ENCODE measurements at regions not wholly inside any gene's neighbourhood (a gene's known extent, or its start where the extent isn't known, plus 50 kb on each side); places are given as distances from the start of the nearest gene placed in this dataset.
"Not testable (repeated sequence)": the region's sequence is repeated elsewhere in the genome, so short reads cannot be mapped to it uniquely, and the experiment has no call there.

- not testable (repeated sequence) for DNase-seq (ENCODE audit: low spot score)
These were observed 605.9 kb downstream of the KCNT2 start for GRCh38 chr1:196002296-196002695.

- DNase-seq (ENCODE audit: low spot score), result no peak
These were observed 607.1 kb downstream of the KCNT2 start for GRCh38 chr1:196001188-196001587.

GRCh38 chr1:195999022-195999421 lies 609.2 kb downstream of the KCNT2 start:
- no peak for DNase-seq (ENCODE audit: low spot score)

- DNase-seq (ENCODE audit: low spot score), result peak; percentile 30
These were observed 626.6 kb downstream of the KCNT2 start for GRCh38 chr1:195981448-195982139.

GRCh38 chr1:195979646-195980045 lies 628.6 kb downstream of the KCNT2 start:
- DNase-seq (ENCODE audit: low spot score), result no peak

GRCh38 chr1:195973311-195973904 lies 634.8 kb downstream of the KCNT2 start:
- DNase-seq (ENCODE audit: low spot score), result no peak

GRCh38 chr1:195971589-195971988 lies 636.7 kb downstream of the KCNT2 start:
- DNase-seq (ENCODE audit: low spot score), result no peak

GRCh38 chr1:195970209-195970608 lies 638.0 kb downstream of the KCNT2 start:
- no peak for DNase-seq (ENCODE audit: low spot score)

- no peak for DNase-seq (ENCODE audit: low spot score)
These were observed 642.8 kb downstream of the KCNT2 start for GRCh38 chr1:195965475-195965874.

- DNase-seq (ENCODE audit: low spot score), result no peak
These were observed 643.2 kb downstream of the KCNT2 start for GRCh38 chr1:195965036-195965435.

- no peak for DNase-seq (ENCODE audit: low spot score)
These were observed 643.7 kb downstream of the KCNT2 start for GRCh38 chr1:195964516-195964915.

GRCh38 chr1:195962051-195962450 lies 646.2 kb downstream of the KCNT2 start:
- no peak for DNase-seq (ENCODE audit: low spot score)

GRCh38 chr1:195960580-195960979 lies 647.7 kb downstream of the KCNT2 start:
- no peak for DNase-seq (ENCODE audit: low spot score)

- DNase-seq (ENCODE audit: low spot score), result no peak
These were observed 650.1 kb downstream of the KCNT2 start for GRCh38 chr1:195958131-195958530.

GRCh38 chr1:195956845-195957244 lies 651.4 kb downstream of the KCNT2 start:
- no peak for DNase-seq (ENCODE audit: low spot score)

GRCh38 chr1:195954848-195955247 lies 653.4 kb downstream of the KCNT2 start:
- DNase-seq (ENCODE audit: low spot score), result no peak

GRCh38 chr1:195951313-195951712 lies 656.9 kb downstream of the KCNT2 start:
- DNase-seq (ENCODE audit: low spot score), result no peak

GRCh38 chr1:195948123-195948895 lies 659.9 kb downstream of the KCNT2 start:
- no peak for DNase-seq (ENCODE audit: low spot score)

GRCh38 chr1:195946500-195946899 lies 661.7 kb downstream of the KCNT2 start:
- no peak for DNase-seq (ENCODE audit: low spot score)

- DNase-seq (ENCODE audit: low spot score), result no peak
These were observed 666.4 kb downstream of the KCNT2 start for GRCh38 chr1:195941795-195942194.

GRCh38 chr1:195941314-195941713 lies 666.9 kb downstream of the KCNT2 start:
- DNase-seq (ENCODE audit: low spot score), result no peak

GRCh38 chr1:195939844-195940243 lies 668.4 kb downstream of the KCNT2 start:
- DNase-seq (ENCODE audit: low spot score), result peak; percentile 18

All from RKO (cell line).